SK-N-SH treated with all-trans-retinoic acid at 6 μM for 48 hours (cell line): ENCODE measurements at regions not wholly inside any gene's neighbourhood (a gene's known extent, or its start where the extent isn't known, plus 50 kb on each side); places are given as distances from the start of the nearest gene placed in this dataset.

Experiments
- ATAC-seq: fragments of 200-7000 bp; cut with Tn5 transposase; 3 replicates; pipeline ENCODE4 v1.9.1; 2020; ENCODE audit warnings: mild to moderate bottlenecking, moderate library complexity
- ARNTL ChIP-seq: fragments of 450-650 bp; formaldehyde crosslinking; IDR thresholded peaks from 2 replicates; pipeline ENCODE4 v1.5.0; 2020; ENCODE audit warnings: low read depth, mild to moderate bottlenecking, moderate library complexity, borderline replicate concordance
- BACH2 ChIP-seq: fragments of 250-450 bp; sonication (Bioruptor Pico); IDR thresholded peaks from 2 replicates; pipeline ENCODE4 v1.9.0; 2021; ENCODE audit warnings: mild to moderate bottlenecking, borderline replicate concordance
- CSDC2 ChIP-seq: fragments of 250-450 bp; sonication (Bioruptor Pico); IDR thresholded peaks from 2 replicates; pipeline ENCODE4 v1.5.0; 2020; ENCODE audit warnings: mild to moderate bottlenecking, moderate library complexity
- CSRNP3 ChIP-seq: fragments of 250-450 bp; sonication (Bioruptor Pico); IDR thresholded peaks from 2 replicates; pipeline ENCODE4 v1.5.1; 2021; ENCODE audit warnings: mild to moderate bottlenecking, moderate library complexity
- ESRRG ChIP-seq: fragments of 250-450 bp; sonication (Bioruptor Pico); IDR thresholded peaks from 2 replicates; pipeline ENCODE4 v1.6.1; 2021; ENCODE audit warnings: mild to moderate bottlenecking
- GLIS3 ChIP-seq: fragments of 250-450 bp; sonication (Bioruptor Pico); IDR thresholded peaks from 2 replicates; pipeline ENCODE4 v1.5.0; 2020; ENCODE audit warnings: mild to moderate bottlenecking, moderate library complexity
- ISL1 ChIP-seq: fragments of 250-450 bp; sonication (Bioruptor Pico); IDR thresholded peaks from 2 replicates; pipeline ENCODE4 v2.1.2; 2022; ENCODE audit warnings: mild to moderate bottlenecking, moderate library complexity
- OSR1 ChIP-seq: fragments of 250-450 bp; sonication (Bioruptor Pico); IDR thresholded peaks from 2 replicates; pipeline ENCODE4 v1.8.0; 2022; ENCODE audit warnings: moderate library complexity, mild to moderate bottlenecking, inconsistent platforms
- PATZ1 ChIP-seq: fragments of 250-450 bp; sonication (Bioruptor Pico); IDR thresholded peaks from 2 replicates; pipeline ENCODE4 v1.8.0; 2020; ENCODE audit warnings: mild to moderate bottlenecking, moderate library complexity, borderline replicate concordance
- POU6F1 ChIP-seq: fragments of 250-450 bp; sonication (Bioruptor Pico); IDR thresholded peaks from 2 replicates; pipeline ENCODE4 v1.8.0; 2021; ENCODE audit warnings: low read depth, mild to moderate bottlenecking, moderate library complexity, borderline replicate concordance
- PPARA ChIP-seq: fragments of 250-450 bp; sonication (Bioruptor Pico); IDR thresholded peaks from 2 replicates; pipeline ENCODE4 v1.5.0; 2020; ENCODE audit warnings: mild to moderate bottlenecking, borderline replicate concordance
- RARB ChIP-seq: fragments of 250-450 bp; sonication (Bioruptor Pico); IDR thresholded peaks from 2 replicates; pipeline ENCODE4 v1.8.0; 2021; ENCODE audit warnings: mild to moderate bottlenecking, moderate library complexity
- SNAI2 ChIP-seq: fragments of 250-450 bp; sonication (Bioruptor Pico); IDR thresholded peaks from 2 replicates; pipeline ENCODE4 v1.5.0; 2020; ENCODE audit warnings: mild to moderate bottlenecking, moderate library complexity
- TCF4 ChIP-seq: fragments of 250-450 bp; sonication (Bioruptor Pico); IDR thresholded peaks from 2 replicates; pipeline ENCODE4 v1.8.0; 2021; ENCODE audit warnings: mild to moderate bottlenecking, moderate library complexity, borderline replicate concordance
- TOX ChIP-seq: fragments of 250-450 bp; sonication (Bioruptor Pico); IDR thresholded peaks from 2 replicates; pipeline ENCODE4 v1.8.0; 2021; ENCODE audit warnings: mild to moderate bottlenecking, moderate library complexity, borderline replicate concordance
- TSHZ2 ChIP-seq: fragments of 250-450 bp; sonication (Bioruptor Pico); IDR thresholded peaks from 2 replicates; pipeline ENCODE4 v1.5.0; 2020; ENCODE audit warnings: mild to moderate bottlenecking, moderate library complexity
- ZC3H10 ChIP-seq: fragments of 250-450 bp; sonication (Bioruptor Pico); IDR thresholded peaks from 2 replicates; pipeline ENCODE4 v1.5.1; 2021; ENCODE audit warnings: mild to moderate bottlenecking, moderate library complexity
- ZFP3 ChIP-seq: fragments of 250-450 bp; sonication (Bioruptor Pico); IDR thresholded peaks from 2 replicates; pipeline ENCODE4 v1.5.0; 2020; ENCODE audit warnings: mild to moderate bottlenecking, moderate library complexity
- ZFP30 ChIP-seq: fragments of 450-650 bp; formaldehyde crosslinking; IDR thresholded peaks from 2 replicates; pipeline ENCODE4 v1.5.0; 2022; ENCODE audit warnings: mild to moderate bottlenecking, moderate library complexity
- ZNF70 ChIP-seq: fragments of 450-650 bp; formaldehyde crosslinking; IDR thresholded peaks from 2 replicates; pipeline ENCODE4 v1.5.0; 2020; ENCODE audit warnings: mild to moderate bottlenecking, moderate library complexity
- ZNF8 ChIP-seq: fragments of 450-650 bp; formaldehyde crosslinking; IDR thresholded peaks from 2 replicates; pipeline ENCODE4 v1.5.0; 2020; ENCODE audit warnings: mild to moderate bottlenecking, moderate library complexity
- TF ChIP-seq, protein P1 (sequence below): fragments of 250-450 bp; sonication (Bioruptor Pico); IDR thresholded peaks from 2 replicates; pipeline ENCODE4 v1.5.1; 2020; ENCODE audit warnings: low read depth, mild to moderate bottlenecking, moderate library complexity

DNA sequence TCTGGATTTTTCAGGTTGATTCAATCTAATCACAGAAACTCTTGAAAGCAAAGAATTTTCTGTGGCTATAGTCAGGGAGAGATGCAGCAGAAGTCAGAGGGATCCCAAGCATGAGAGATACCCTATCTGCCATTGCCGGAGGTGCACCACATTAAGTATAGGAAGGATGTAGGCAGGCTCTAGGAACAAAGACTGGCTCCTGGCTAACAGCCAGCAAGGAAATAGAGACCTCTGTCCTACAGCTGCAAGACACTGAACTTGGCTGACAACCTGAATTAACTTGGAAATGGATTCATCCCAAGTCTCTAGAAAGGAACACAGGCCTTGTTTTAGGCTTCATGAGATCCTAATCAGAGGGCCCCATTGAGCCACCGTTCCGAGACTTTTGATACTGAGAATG, 364.9 kb upstream of the FLRT2 start:
- TF ChIP-seq ESRRG (CRISPR knock-in tag) (no peak), POU6F1 (no peak), ISL1 (CRISPR knock-in tag) (no peak), TOX (CRISPR knock-in tag) (no peak), ZC3H10 (CRISPR knock-in tag) (no peak), SNAI2 (CRISPR knock-in tag) (no peak), BACH2 (CRISPR knock-in tag) (no peak), CSDC2 (CRISPR knock-in tag) (no peak), PATZ1 (no peak), ZFP3 (CRISPR knock-in tag) (no peak), ZNF8 (CRISPR knock-in tag) (no peak), OSR1 (CRISPR knock-in tag) (no peak), ZNF70 (CRISPR knock-in tag) (no peak), RARB (no peak), CSRNP3 (CRISPR knock-in tag) (no peak), GLIS3 (CRISPR knock-in tag) (no peak), PPARA (CRISPR knock-in tag) (no peak)
- TF ChIP-seq, protein P1, sequence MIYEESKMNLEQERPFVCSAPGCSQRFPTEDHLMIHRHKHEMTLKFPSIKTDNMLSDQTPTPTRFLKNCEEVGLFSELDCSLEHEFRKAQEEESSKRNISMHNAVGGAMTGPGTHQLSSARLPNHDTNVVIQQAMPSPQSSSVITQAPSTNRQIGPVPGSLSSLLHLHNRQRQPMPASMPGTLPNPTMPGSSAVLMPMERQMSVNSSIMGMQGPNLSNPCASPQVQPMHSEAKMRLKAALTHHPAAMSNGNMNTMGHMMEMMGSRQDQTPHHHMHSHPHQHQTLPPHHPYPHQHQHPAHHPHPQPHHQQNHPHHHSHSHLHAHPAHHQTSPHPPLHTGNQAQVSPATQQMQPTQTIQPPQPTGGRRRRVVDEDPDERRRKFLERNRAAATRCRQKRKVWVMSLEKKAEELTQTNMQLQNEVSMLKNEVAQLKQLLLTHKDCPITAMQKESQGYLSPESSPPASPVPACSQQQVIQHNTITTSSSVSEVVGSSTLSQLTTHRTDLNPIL, result no peak
- TF ChIP-seq, all 23 proteins: peak for 0
- no peak for ATAC-seq

- TF ChIP-seq CSRNP3 (CRISPR knock-in tag) (no peak), ISL1 (CRISPR knock-in tag) (no peak), ESRRG (CRISPR knock-in tag) (no peak), ZNF70 (CRISPR knock-in tag) (no peak), BACH2 (CRISPR knock-in tag) (no peak), ARNTL (CRISPR knock-in tag) (no peak), CSDC2 (CRISPR knock-in tag) (no peak), OSR1 (CRISPR knock-in tag) (no peak), ZFP30 (CRISPR knock-in tag) (no peak), TSHZ2 (no peak), TCF4 (CRISPR knock-in tag) (no peak), TOX (CRISPR knock-in tag) (no peak), SNAI2 (CRISPR knock-in tag) (no peak)
- ATAC-seq, result no peak
Measured at GRCh38 chr14:85169381-85169780, 360.6 kb upstream of the FLRT2 start.
